ENCODE measurements at regions not wholly inside any gene's neighbourhood (a gene's known extent, or its start where the extent isn't known, plus 50 kb on each side); places are given as distances from the start of the nearest gene placed in this dataset.
"Not testable (repeated sequence)": the region's sequence is repeated elsewhere in the genome, so short reads cannot be mapped to it uniquely, and the experiment has no call there.

GRCh38 chr21:31819692-31820091, 53.1 kb upstream of the HUNK start:
- H3K4me3 ChIP-seq (ENCODE audit: low read depth, low read length); DNase-seq (ENCODE audit: low read depth): not testable (repeated sequence)

GRCh38 chr21:31814356-31814755, 58.5 kb upstream of the HUNK start:
- not testable (repeated sequence) for DNase-seq (ENCODE audit: low read depth)

DNA sequence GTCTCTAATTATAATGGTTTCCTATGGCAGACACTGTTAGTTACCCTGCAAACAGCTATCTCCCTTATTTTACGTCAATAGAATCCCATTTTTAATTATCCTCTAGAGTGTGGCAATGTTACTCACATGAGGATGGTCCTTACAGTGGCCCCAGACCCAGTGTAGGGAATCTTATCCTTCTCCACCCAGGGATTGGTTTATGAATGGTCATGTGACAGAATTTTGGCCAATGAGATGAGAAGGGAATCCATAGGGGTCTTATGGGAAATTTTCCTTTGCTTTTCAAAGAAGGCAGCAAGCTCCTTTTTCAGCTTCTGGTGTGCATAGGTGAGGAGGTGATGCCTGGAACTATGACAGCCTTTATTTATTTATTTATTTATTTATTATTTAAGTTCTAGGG, 59.0 kb upstream of the HUNK start:
- no peak for TF ChIP-seq CTCF (conservative IDR thresholded peaks at IDR 0.05; ENCODE audit: low read depth, low read length)
- DNase-seq (ENCODE audit: low read depth), result no peak
- no peak overlapping the region for H3K4me3 ChIP-seq (ENCODE audit: low read depth, low read length)

More at GRCh38 chr21:31814356-31814755, 58.5 kb upstream of the HUNK start:
- H3K4me3 ChIP-seq (ENCODE audit: low read depth, low read length), result not testable (repeated sequence)

DNA sequence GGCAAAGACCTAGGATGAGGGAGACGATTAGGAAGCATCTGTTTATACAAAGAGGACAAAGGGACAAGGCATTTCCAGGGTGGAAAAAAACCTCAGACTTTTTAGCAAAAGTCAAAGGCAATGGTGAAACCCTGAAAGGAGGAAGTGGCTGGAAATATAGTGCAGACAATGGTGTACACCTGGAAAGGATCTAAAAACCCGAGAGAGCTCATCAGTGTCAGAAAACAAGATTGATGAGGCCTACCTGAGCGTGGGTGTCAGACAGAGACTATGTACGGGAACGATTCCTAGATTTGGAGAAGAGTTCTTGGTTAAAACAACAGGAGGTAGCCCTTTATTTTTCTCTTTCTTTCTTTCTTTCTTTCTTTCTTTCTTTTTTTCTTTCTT, 68.8 kb upstream of the HUNK start:
- no peak for DNase-seq (ENCODE audit: low read depth)
- no peak overlapping the region for H3K4me3 ChIP-seq (ENCODE audit: low read depth, low read length)
- TF ChIP-seq CTCF (conservative IDR thresholded peaks at IDR 0.05; ENCODE audit: low read depth, low read length), result no peak

GRCh38 chr21:31803039-31804007, 69.5 kb upstream of the HUNK start:
- DNase-seq (ENCODE audit: low read depth), result no peak
- H3K4me3 ChIP-seq (ENCODE audit: low read depth, low read length), result no peak overlapping the region
- TF ChIP-seq CTCF (conservative IDR thresholded peaks at IDR 0.05; ENCODE audit: low read depth, low read length), result no peak

GRCh38 chr21:31802331-31802730, 70.4 kb upstream of the SCAF4 start:
- no peak for DNase-seq (ENCODE audit: low read depth)
- no peak overlapping the region for H3K4me3 ChIP-seq (ENCODE audit: low read depth, low read length)
- no peak for TF ChIP-seq CTCF (conservative IDR thresholded peaks at IDR 0.05; ENCODE audit: low read depth, low read length)

DNA sequence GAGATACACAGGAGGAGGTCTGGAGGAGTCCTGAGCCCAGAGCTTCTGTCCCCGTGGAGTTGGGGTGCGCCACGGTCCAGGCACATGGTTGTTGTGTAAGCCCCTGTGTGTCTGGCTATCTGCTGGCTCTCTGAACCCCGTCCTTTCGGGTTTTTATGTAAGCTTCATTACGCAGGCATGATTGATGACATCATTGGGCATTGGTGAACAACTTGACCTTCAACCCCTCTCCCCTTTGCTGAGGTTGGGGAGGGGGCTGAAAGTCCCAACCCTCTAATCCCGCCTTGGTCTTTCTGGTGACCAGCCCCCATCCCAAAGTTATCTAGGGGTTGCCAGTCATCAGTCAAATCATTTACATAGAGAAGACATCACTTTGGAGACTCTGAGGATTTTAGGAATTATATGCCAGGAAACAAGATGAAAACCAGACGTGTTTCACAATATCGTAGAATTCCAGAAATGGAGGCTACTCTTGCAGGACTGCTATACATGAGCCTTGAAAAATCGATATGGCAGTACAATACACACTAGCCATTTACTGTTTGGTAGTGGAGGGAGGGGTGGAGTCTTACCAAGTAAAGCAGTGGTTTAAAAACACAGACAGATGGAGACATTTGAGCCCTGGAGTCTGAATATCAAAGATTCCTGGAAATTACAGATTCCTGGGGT, 69.8 kb upstream of the SCAF4 start:
- H3K4me3 ChIP-seq (ENCODE audit: low read depth, low read length), result no peak overlapping the region
- no peak for DNase-seq (ENCODE audit: low read depth)
- no peak for TF ChIP-seq CTCF (conservative IDR thresholded peaks at IDR 0.05; ENCODE audit: low read depth, low read length)

All from epithelial cell of proximal tubule (primary cell).